ENCODE measurements at regions not wholly inside any gene's neighbourhood (a gene's known extent, or its start where the extent isn't known, plus 50 kb on each side); places are given as distances from the start of the nearest gene placed in this dataset.

DNA sequence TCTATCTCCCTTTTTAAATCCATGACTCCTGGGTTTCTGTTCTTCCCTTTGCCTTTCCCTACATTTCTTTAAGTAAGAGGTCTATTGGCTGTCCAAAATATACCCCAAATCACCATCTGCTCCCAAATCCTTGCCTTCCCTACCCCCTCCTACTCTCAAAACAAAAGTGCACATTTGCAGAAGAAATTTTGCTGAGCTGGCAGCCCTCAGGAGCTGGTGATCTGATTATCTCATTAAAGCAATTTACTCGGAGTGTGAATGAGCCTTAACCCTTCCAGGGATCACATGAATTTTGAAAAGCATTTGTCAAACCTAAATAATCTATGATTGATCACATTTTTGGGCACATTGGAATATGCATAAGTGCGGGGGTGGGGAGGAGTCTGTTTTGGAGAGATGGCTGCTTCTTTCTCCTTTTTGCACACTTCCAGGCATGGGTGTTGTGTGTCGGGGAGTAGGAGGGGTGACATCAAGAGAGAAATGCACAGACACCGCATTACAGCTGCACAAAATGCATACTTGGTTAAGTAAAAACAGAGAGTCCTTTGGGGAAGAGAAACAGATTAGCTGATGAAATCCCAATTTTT is 892.6 kb downstream of the TUSC7 start:
- no peak for TF ChIP-seq POLR2A (IDR thresholded peaks at IDR 0.05; ENCODE audit: low read length)
- TF ChIP-seq GATA1 (IDR thresholded peaks at IDR 0.05; ENCODE audit: low read depth, low read length), result no peak
